Calu3 (cell line): ENCODE measurements at regions not wholly inside any gene's neighbourhood (a gene's known extent, or its start where the extent isn't known, plus 50 kb on each side); places are given as distances from the start of the nearest gene placed in this dataset.

Experiments
- BruUV-seq: library from RNA; stranded (reverse); fragments of 400-500 nt; replicated peaks from 2 replicates; lab custom pipeline; 2021; lab: Mats Ljungman, UMichigan
- CTCF ChIA-PET: fragments of 300-600 bp; sonication (Branson Sonifier 250); formaldehyde crosslinking; loops from one replicate; lab custom pipeline; 2022; ENCODE audit warnings: antibody characterized with exemption; lab: Charles Lee
- DNase-seq: peaks from one replicate; pipeline ENCODE4 v3.0.0; 2022
- H3K27ac Mint-ChIP-seq: one replicate; pipeline ENCODE4 v1.8.0; 2022; ENCODE audit warnings: mixed read lengths; ENCODE audit not compliant: unreplicated experiment
- H3K27me3 Mint-ChIP-seq: one replicate; pipeline ENCODE4 v1.8.0; 2022; ENCODE audit warnings: mixed read lengths; ENCODE audit not compliant: unreplicated experiment
- H3K36me3 Mint-ChIP-seq: one replicate; pipeline ENCODE4 v1.8.0; 2022; ENCODE audit warnings: mild to moderate bottlenecking, moderate library complexity, mixed read lengths; ENCODE audit not compliant: insufficient read depth, unreplicated experiment
- H3K4me1 Mint-ChIP-seq: one replicate; pipeline ENCODE4 v1.8.0; 2022; ENCODE audit warnings: mild to moderate bottlenecking, low read depth, mixed read lengths; ENCODE audit not compliant: unreplicated experiment
- H3K4me3 Mint-ChIP-seq: one replicate; pipeline ENCODE4 v1.8.0; 2022; ENCODE audit warnings: mild to moderate bottlenecking, low read depth, moderate library complexity, mixed read lengths; ENCODE audit not compliant: unreplicated experiment
- H3K9me3 Mint-ChIP-seq: one replicate; pipeline ENCODE4 v1.8.0; 2022; ENCODE audit warnings: low read depth, mixed read lengths; ENCODE audit not compliant: unreplicated experiment
- CTCF ChIP-seq: fragments of 200-600 bp; IDR thresholded peaks from one replicate; pipeline ENCODE4 v1.8.0; 2022; ENCODE audit warnings: antibody characterized with exemption; ENCODE audit not compliant: unreplicated experiment
- intact Hi-C: fragments of 100-400 bp; cut with micrococcal nuclease; formaldehyde crosslinking; loops from one replicate; pipeline ENCODE4 v1.10.0; 2022; ENCODE audit not compliant: unreplicated experiment

GRCh38 chr3:99498550-99499234 is 139.7 kb upstream of the COL8A1 start:
- BruUV-seq, result no TSS peak
- CTCF ChIA-PET, result interaction anchor here (0.7 to 1.8 kb wide), 6 partner anchors 14 to 723 kb away, joined by 3 to 7 read pairs (median 5); no protein-coding TSS in a partner anchor
- intact Hi-C loops, result loop anchor here (1.0 to 2.0 kb wide), 3 partner anchors 34 to 255 kb away; no protein-coding TSS in a partner anchor
- H3K27ac Mint-ChIP-seq, result no peak overlapping the region
- H3K36me3 Mint-ChIP-seq, result no peaks in the 10 kb centered on the region
- no peaks in the 10 kb centered on the region for H3K27me3 Mint-ChIP-seq
- no peak overlapping the region for H3K4me3 Mint-ChIP-seq
- no peak for TF ChIP-seq CTCF
- no peak for DNase-seq
- H3K4me1 Mint-ChIP-seq, result peaks cover 7% of the 10 kb centered on the region
- no peaks in the 10 kb centered on the region for H3K9me3 Mint-ChIP-seq

- Mint-ChIP-seq H3K4me1 (no peaks in the 10 kb centered on the region), H3K4me3 (no peak overlapping the region), H3K27ac (no peak overlapping the region), H3K9me3 (peaks cover 9% of the 10 kb centered on the region), H3K36me3 (no peaks in the 10 kb centered on the region), H3K27me3 (no peaks in the 10 kb centered on the region)
- BruUV-seq, result no TSS peak
- no peak for TF ChIP-seq CTCF
- DNase-seq, result no peak
- intact Hi-C loops, result no loop called here
- CTCF ChIA-PET, result interaction anchor here (1.0 kb wide), 1 partner anchor 19 kb away, joined by 3 read pairs; no protein-coding TSS in a partner anchor
These were observed 150.5 kb upstream of the COL8A1 start for GRCh38 chr3:99487894-99488293.

- Mint-ChIP-seq H3K36me3 (no peaks in the 10 kb centered on the region), H3K27ac (no peak overlapping the region), H3K4me3 (no peak overlapping the region), H3K9me3 (peaks cover 9% of the 10 kb centered on the region), H3K4me1 (peaks cover 8% of the 10 kb centered on the region), H3K27me3 (no peaks in the 10 kb centered on the region)
- intact Hi-C loops, result no loop called here
- no peak for TF ChIP-seq CTCF
- BruUV-seq, result no TSS peak
- no peak for DNase-seq
- CTCF ChIA-PET, result no interaction called here
These were observed 153.1 kb upstream of the COL8A1 start for GRCh38 chr3:99485286-99485685.

GRCh38 chr3:99484871-99485270 is 153.5 kb upstream of the COL8A1 start:
- no peak for DNase-seq
- no peaks in the 10 kb centered on the region for H3K36me3 Mint-ChIP-seq
- CTCF ChIA-PET, result no interaction called here
- peaks cover 9% of the 10 kb centered on the region for H3K9me3 Mint-ChIP-seq
- H3K27me3 Mint-ChIP-seq, result no peaks in the 10 kb centered on the region
- no TSS peak for BruUV-seq
- TF ChIP-seq CTCF, result no peak
- H3K27ac Mint-ChIP-seq, result no peak overlapping the region
- intact Hi-C loops, result no loop called here
- peaks cover 10% of the 10 kb centered on the region for H3K4me1 Mint-ChIP-seq
- no peak overlapping the region for H3K4me3 Mint-ChIP-seq
